ENCODE measurements at regions not wholly inside any gene's neighbourhood (a gene's known extent, or its start where the extent isn't known, plus 50 kb on each side); places are given as distances from the start of the nearest gene placed in this dataset.

GRCh38 chr12:105967038-105967776 lies 171.5 kb downstream of the NUAK1 start:
- CTCF ChIA-PET (ENCODE audit: low intra/inter-chr PET ratio, low total read pairs) = no interaction called here
- intact Hi-C loops (cut with micrococcal nuclease; ENCODE audit: unreplicated experiment) = no loop called here
- BruUV-seq (replicated peaks) = no TSS peak
- Histone ChIP-seq H3K4me2 (ENCODE audit: low read depth, low read length) (no peak overlapping the region), H3K4me3 (replicated peaks in 1 of 3; ENCODE audit: insufficient read depth in 1 of 3, low read depth in 2 of 3, low read length in 3 of 3) (no peak overlapping the region), H3K79me2 (ENCODE audit: insufficient read depth, low read length) (no peaks in the 10 kb centered on the region), H3K36me3 (replicated peaks in 1 of 2; ENCODE audit: control insufficient read depth in 1 of 2, insufficient read depth in 2 of 2, low read length in 2 of 2) (no peaks in the 10 kb centered on the region), H4K20me1 (ENCODE audit: insufficient read depth, low read length) (no peaks in the 10 kb centered on the region), H2AFZ (ENCODE audit: low read length) (no peak overlapping the region), H3K27me3 (ENCODE audit: control insufficient read depth in 1 of 2, insufficient read depth in 2 of 2, low read length in 2 of 2) (peaks cover 0 to 2% of the 10 kb centered on the region in 2 experiments; a peak in 3 of 5 replicates), H3K9ac (ENCODE audit: insufficient read depth, low read depth, low read length) (no peak overlapping the region), H3K9me3 (ENCODE audit: low read length) (no peaks in the 10 kb centered on the region), H3K27ac (ENCODE audit: extremely low read length, insufficient read depth, low read length) (no peak overlapping the region), H3K4me1 (ENCODE audit: insufficient read depth, low read length) (no peaks in the 10 kb centered on the region)
- 31% methylated on average over 5 of the region's 5 CpGs for WGBS (ENCODE audit: low lambda C conversion rate)
- FAIRE-seq = no peak
- DNase-seq (ENCODE audit: low spot score) = no peak
- POLR2A ChIA-PET = no interaction called here
- ATAC-seq = no peak
- in situ Hi-C loops (cut with HindIII; ENCODE audit: extremely low pct_ligation_motif_present, low pct_unique_long_range_greater_than_20kb) = no loop called here
- TF ChIP-seq ZNF7 (CRISPR knock-in tag; IDR thresholded peaks at IDR 0.05) (no peak), NR3C1 (CRISPR knock-in tag; IDR thresholded peaks at IDR 0.05) (no peak), ZNF292 (CRISPR knock-in tag; IDR thresholded peaks at IDR 0.05; ENCODE audit: borderline replicate concordance, low read depth) (no peak), ZNF160 (CRISPR knock-in tag; IDR thresholded peaks at IDR 0.05) (no peak), BCL3 (CRISPR knock-in tag; IDR thresholded peaks at IDR 0.05) (no peak), GATAD2A (CRISPR knock-in tag; IDR thresholded peaks at IDR 0.05) (no peak), ZNF530 (CRISPR knock-in tag; IDR thresholded peaks at IDR 0.05; ENCODE audit: low read depth) (no peak), ZSCAN30 (CRISPR knock-in tag; IDR thresholded peaks at IDR 0.05) (no peak), SUZ12 (IDR thresholded peaks at IDR 0.05; ENCODE audit: low read depth, low read length) (no peak), FOXK2 (IDR thresholded peaks at IDR 0.05) (no peak), ZFP36 (IDR thresholded peaks at IDR 0.05; ENCODE audit: borderline replicate concordance, low read depth, low read length, partially characterized antibody) (no peak)
- TF ChIP-seq, protein P1, sequence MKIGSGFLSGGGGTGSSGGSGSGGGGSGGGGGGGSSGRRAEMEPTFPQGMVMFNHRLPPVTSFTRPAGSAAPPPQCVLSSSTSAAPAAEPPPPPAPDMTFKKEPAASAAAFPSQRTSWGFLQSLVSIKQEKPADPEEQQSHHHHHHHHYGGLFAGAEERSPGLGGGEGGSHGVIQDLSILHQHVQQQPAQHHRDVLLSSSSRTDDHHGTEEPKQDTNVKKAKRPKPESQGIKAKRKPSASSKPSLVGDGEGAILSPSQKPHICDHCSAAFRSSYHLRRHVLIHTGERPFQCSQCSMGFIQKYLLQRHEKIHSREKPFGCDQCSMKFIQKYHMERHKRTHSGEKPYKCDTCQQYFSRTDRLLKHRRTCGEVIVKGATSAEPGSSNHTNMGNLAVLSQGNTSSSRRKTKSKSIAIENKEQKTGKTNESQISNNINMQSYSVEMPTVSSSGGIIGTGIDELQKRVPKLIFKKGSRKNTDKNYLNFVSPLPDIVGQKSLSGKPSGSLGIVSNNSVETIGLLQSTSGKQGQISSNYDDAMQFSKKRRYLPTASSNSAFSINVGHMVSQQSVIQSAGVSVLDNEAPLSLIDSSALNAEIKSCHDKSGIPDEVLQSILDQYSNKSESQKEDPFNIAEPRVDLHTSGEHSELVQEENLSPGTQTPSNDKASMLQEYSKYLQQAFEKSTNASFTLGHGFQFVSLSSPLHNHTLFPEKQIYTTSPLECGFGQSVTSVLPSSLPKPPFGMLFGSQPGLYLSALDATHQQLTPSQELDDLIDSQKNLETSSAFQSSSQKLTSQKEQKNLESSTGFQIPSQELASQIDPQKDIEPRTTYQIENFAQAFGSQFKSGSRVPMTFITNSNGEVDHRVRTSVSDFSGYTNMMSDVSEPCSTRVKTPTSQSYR (CRISPR knock-in tag; IDR thresholded peaks at IDR 0.05; ENCODE audit: borderline replicate concordance) = no peak
- TF ChIP-seq, protein P2, sequence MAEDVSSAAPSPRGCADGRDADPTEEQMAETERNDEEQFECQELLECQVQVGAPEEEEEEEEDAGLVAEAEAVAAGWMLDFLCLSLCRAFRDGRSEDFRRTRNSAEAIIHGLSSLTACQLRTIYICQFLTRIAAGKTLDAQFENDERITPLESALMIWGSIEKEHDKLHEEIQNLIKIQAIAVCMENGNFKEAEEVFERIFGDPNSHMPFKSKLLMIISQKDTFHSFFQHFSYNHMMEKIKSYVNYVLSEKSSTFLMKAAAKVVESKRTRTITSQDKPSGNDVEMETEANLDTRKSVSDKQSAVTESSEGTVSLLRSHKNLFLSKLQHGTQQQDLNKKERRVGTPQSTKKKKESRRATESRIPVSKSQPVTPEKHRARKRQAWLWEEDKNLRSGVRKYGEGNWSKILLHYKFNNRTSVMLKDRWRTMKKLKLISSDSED (CRISPR knock-in tag; IDR thresholded peaks at IDR 0.05) = no peak
- TF ChIP-seq, protein P3, sequence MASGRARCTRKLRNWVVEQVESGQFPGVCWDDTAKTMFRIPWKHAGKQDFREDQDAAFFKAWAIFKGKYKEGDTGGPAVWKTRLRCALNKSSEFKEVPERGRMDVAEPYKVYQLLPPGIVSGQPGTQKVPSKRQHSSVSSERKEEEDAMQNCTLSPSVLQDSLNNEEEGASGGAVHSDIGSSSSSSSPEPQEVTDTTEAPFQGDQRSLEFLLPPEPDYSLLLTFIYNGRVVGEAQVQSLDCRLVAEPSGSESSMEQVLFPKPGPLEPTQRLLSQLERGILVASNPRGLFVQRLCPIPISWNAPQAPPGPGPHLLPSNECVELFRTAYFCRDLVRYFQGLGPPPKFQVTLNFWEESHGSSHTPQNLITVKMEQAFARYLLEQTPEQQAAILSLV (CRISPR knock-in tag; IDR thresholded peaks at IDR 0.05; ENCODE audit: borderline replicate concordance) = no peak
- TF ChIP-seq, protein P4, sequence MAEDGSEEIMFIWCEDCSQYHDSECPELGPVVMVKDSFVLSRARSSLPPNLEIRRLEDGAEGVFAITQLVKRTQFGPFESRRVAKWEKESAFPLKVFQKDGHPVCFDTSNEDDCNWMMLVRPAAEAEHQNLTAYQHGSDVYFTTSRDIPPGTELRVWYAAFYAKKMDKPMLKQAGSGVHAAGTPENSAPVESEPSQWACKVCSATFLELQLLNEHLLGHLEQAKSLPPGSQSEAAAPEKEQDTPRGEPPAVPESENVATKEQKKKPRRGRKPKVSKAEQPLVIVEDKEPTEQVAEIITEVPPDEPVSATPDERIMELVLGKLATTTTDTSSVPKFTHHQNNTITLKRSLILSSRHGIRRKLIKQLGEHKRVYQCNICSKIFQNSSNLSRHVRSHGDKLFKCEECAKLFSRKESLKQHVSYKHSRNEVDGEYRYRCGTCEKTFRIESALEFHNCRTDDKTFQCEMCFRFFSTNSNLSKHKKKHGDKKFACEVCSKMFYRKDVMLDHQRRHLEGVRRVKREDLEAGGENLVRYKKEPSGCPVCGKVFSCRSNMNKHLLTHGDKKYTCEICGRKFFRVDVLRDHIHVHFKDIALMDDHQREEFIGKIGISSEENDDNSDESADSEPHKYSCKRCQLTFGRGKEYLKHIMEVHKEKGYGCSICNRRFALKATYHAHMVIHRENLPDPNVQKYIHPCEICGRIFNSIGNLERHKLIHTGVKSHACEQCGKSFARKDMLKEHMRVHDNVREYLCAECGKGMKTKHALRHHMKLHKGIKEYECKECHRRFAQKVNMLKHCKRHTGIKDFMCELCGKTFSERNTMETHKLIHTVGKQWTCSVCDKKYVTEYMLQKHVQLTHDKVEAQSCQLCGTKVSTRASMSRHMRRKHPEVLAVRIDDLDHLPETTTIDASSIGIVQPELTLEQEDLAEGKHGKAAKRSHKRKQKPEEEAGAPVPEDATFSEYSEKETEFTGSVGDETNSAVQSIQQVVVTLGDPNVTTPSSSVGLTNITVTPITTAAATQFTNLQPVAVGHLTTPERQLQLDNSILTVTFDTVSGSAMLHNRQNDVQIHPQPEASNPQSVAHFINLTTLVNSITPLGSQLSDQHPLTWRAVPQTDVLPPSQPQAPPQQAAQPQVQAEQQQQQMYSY (CRISPR knock-in tag; IDR thresholded peaks at IDR 0.05) = no peak
